Keratinocyte (primary cell): ENCODE measurements at regions not wholly inside any gene's neighbourhood (a gene's known extent, or its start where the extent isn't known, plus 50 kb on each side); places are given as distances from the start of the nearest gene placed in this dataset.

ENCODE experiments used
- CTCF ChIP-seq, 3 experiments: IDR thresholded peaks in 1 of 3; conservative IDR thresholded peaks in 1 of 3; optimal IDR thresholded peaks in 1 of 3; 2 replicates in 2 of 3; 3 replicates in 1 of 3; pipeline versions ENCODE3 to v1.5.1; 2011; ENCODE audit warnings: low read length in 3 of 3, mild to moderate bottlenecking in 3 of 3, moderate library complexity in 2 of 3, control low read depth in 1 of 3, inconsistent platforms in 1 of 3; ENCODE audit not compliant: insufficient read depth in 2 of 3; ENCODE audit errors: extremely low read depth in 1 of 3
- EZH2 ChIP-seq: IDR thresholded peaks from one replicate; pipeline ENCODE4 v1.6.1; 2012; ENCODE audit warnings: inconsistent platforms, mild to moderate bottlenecking, low read length, moderate library complexity

GRCh38 chr6:19928461-19928860 lies 91.3 kb downstream of the ID4 start:
- TF ChIP-seq CTCF (optimal IDR thresholded peaks at IDR 0.05 in 1 of 3, IDR thresholded peaks at IDR 0.05 in 1 of 3, conservative IDR thresholded peaks at IDR 0.05 in 1 of 3; ENCODE audit: extremely low read depth in 1 of 3, insufficient read depth in 2 of 3, low read length in 3 of 3), result no peak
- TF ChIP-seq EZH2, result no peak
